GM12865 (cell line): ENCODE measurements at regions not wholly inside any gene's neighbourhood (a gene's known extent, or its start where the extent isn't known, plus 50 kb on each side); places are given as distances from the start of the nearest gene placed in this dataset.
"Not testable (repeated sequence)": the region's sequence is repeated elsewhere in the genome, so short reads cannot be mapped to it uniquely, and the experiment has no call there.

Experiments used
- DNase-seq: peaks from one replicate; pipeline ENCODE4 v3.0.0; 2010; ENCODE audit warnings: low read depth
- H3K4me3 ChIP-seq: 2 replicates; pipeline ENCODE4 v1.5.1; 2011; ENCODE audit warnings: mild to moderate bottlenecking, low read depth, low read length, control low read depth
- TF ChIP-seq, protein P1 (sequence below): IDR thresholded peaks from 2 replicates; pipeline ENCODE4 v1.5.1; 2011; ENCODE audit warnings: low read length, control low read depth, low read depth, inconsistent platforms; ENCODE audit not compliant: insufficient read depth; ENCODE audit errors: missing control alignments

DNA sequence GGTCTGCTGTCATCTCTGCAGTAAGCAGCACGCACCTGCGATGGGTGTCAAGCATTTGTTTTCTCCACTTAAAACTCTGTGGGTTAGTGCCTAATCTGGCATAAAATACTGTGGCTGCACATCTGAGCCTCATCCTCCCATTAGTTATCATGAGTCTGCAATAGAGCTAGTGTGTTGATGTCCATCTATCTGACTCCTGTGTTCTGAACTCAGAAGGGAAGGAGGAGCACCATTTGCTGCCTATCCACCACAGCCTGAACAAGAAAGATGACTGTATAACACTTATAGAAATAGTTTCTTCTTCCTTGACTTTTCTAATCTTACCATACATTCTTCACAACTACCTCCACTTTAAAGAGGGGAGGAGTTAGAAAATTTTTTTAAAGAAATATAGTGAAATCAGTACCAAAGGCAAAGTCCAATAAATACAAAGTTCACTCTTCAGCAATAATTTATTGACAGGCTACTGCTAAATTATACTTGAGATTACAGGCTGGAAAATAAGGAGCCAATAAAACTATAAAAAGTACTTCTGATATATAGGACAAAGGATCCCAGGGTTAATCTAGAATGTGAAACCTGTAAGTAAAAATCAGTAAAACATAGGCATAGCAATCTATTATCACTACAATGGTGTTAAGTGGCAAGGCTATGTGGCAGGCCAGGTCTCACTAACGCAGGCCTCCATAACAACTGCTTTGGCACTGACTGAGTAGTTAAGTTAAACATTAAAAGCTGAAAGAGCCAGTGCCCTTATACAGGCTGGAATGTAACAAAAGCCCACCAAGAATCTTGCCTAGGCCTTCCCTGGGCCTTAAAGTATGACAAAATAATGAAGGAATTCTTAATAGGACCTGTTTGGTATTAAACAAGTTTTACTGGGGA is 70.2 kb downstream of the LGALS9C start:
- not testable (repeated sequence) for DNase-seq, H3K4me3 ChIP-seq

DNA sequence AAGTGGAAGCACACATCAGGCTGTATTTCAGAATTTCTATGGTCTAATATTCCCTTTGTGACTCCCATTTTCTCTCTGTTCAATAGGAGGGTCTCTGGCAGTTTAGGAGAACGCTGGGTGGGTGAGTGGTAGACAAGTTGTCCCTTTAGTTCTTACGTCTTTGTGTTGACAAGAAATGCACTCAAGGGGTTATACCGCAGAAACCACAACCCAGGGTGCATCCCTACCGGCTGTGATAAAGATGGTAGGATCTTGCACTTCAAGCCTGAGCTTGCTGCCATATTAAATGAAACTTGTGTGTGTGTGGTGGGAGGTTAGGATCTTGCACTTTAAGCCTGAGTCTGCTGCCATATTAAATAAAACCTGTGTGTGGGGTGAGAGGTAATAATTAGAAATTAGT is 80.5 kb downstream of the LGALS9C start:
- DNase-seq, H3K4me3 ChIP-seq: not testable (repeated sequence)

DNA sequence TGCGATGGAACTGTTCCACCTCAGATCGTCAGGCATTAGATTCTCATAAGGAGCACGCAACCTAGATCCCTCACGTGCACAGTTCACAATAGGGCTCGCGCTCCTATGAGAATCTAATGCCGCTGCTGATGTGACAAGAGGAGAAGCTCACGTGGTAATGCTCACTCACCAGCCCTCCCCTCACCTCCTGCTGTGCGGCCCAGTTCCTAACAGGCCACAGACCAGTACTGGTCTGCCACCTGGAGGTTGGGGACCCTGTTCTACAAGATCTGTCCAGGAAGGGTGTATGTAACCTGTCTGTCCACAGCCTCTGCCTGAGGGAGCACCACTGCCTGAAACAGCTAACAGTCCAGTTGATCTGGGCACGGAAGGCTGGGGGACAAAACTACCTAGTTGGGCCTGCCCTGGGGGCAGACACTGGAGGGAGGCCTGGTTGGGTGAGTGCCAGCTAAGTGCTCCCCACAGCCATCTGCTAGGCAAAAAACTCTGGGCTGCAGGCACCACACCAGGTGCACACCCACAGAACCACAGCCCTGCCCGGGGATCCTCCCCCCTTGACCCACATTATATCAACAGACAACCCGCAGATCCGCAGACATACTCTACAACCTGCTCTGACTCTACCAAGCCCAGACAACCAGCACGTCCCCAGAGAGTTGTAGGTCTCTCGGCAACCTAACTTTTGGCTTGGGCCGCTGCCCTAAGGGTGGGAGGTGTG is 80.7 kb downstream of the TBC1D28 start:
- not testable (repeated sequence) for H3K4me3 ChIP-seq
- peak; percentile 66 for DNase-seq

DNA sequence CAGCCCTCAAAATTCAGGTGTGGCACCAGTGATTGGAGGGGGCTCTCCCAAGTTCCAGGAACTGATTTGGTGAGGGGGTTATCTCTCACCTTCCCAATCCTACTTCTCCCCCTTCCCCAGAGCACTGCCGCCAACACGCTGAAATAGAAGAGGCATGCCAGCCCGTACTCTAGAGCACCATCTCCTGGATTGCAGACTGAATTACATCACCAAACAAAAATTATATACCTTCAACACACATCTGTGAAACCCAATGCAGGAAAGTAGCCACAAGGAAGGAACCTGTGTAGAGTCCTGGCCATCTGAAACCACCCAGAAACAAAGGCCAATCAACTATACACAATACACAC is 80.1 kb downstream of the TBC1D28 start:
- TF ChIP-seq, protein P1, sequence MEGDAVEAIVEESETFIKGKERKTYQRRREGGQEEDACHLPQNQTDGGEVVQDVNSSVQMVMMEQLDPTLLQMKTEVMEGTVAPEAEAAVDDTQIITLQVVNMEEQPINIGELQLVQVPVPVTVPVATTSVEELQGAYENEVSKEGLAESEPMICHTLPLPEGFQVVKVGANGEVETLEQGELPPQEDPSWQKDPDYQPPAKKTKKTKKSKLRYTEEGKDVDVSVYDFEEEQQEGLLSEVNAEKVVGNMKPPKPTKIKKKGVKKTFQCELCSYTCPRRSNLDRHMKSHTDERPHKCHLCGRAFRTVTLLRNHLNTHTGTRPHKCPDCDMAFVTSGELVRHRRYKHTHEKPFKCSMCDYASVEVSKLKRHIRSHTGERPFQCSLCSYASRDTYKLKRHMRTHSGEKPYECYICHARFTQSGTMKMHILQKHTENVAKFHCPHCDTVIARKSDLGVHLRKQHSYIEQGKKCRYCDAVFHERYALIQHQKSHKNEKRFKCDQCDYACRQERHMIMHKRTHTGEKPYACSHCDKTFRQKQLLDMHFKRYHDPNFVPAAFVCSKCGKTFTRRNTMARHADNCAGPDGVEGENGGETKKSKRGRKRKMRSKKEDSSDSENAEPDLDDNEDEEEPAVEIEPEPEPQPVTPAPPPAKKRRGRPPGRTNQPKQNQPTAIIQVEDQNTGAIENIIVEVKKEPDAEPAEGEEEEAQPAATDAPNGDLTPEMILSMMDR, result peak; percentile 62
- DNase-seq, result peak; percentile 52
- not testable (repeated sequence) for H3K4me3 ChIP-seq

DNA sequence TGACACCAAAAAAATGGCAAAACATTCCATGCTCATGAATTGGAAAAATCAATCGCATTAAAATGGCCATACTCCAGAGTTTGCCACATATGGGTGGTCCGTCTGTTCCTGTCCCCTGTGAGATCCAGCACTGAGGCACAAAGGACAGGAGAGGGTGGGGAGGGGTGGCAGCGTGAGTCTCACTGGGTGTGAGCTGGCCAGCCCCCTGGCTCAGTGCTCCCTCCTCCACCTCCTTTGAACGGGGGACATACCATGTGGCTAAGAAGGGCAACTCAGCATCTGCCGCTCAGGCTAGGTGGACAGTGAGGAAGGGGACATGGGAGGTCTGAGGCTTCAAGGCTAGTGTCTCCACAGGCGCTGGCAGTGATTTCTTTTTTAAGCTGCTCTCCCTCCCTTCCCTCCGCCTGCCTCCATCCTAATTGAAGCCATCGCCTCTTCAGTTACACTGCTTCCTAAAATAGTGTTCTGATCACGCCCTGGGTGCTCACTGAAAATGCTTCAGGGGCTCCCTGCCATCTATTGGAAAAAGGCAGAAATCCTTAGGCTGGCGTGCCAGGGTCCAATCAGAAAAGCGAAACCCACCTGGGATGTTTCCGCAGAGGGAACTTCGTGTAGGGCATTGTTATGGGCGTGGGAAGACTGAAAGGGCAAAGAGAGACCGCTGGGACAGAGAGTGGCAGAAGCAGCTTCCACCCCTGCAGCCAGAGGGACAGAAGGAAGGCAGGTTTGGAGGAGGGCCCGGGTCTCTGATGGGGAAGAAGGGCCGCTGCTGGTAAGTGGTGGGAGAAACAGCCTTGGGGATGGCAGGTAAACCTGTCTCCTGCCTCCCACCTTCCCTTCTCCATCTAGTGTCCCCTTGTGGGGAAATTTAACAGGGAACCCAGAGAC is 75.8 kb downstream of the TBC1D28 start:
- not testable (repeated sequence) for DNase-seq, H3K4me3 ChIP-seq

DNA sequence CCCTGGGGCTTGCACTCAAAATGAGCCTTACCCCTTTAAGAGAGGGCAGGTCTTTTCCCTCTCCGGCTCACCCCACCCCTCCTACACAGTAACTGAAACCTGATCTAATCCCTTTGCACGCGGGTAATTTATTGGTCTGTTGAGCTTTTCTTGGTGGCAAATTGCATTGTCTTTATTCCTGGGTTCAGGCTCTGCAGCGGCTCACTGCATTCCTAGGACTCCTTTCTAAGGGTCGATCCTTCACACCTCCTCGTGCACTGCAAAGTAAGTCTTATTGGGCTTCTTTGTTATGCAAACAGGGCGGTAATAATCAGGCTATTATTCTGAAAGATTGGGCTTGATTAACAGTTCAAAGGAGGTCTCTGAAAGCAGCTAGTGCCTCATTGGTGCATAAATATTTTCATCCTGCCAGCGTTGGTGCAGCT is 74.7 kb downstream of the TBC1D28 start:
- not testable (repeated sequence) for DNase-seq, H3K4me3 ChIP-seq

DNA sequence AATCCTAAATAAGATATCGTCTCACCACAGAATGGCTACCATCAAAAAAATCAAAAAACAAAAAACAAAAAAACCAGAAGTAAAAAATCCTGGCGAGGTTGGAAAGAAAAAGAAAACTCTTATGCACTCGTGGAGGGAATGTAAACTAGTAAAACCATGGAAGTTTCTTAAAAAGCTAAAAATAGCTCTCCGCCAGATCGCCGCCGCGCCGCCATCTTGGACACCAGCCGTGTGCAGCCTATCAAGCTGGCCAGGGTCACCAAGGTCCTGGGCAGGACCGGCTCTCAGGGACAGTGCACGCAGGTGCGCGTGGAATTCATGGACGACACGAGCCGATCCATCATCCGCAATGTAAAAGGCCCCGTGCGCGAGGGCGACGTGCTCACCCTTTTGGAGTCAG is 71.7 kb downstream of the TBC1D28 start:
- H3K4me3 ChIP-seq, DNase-seq: not testable (repeated sequence)

DNA sequence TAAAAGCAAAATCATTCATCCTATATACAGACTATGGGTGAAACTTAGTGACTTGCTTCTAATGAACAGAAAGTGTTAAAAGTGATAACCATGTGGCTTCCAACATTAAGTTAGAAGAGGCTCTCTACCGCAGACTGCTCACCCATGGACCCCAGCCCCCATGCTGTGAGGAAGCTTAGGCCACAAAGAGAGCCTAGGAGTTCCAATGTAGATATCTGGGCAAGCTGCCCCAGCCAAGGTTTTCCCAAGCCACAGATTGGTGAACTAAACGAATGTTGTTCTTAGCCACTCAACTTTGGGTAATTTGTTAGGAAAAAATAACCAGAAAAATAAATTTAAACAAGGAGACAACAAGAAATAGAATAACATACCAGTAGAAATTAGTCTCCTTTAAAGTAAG is 70.1 kb downstream of the TBC1D28 start:
- H3K4me3 ChIP-seq, DNase-seq: not testable (repeated sequence)
